HUES64 (cell line): ENCODE measurements at regions not wholly inside any gene's neighbourhood (a gene's known extent, or its start where the extent isn't known, plus 50 kb on each side); places are given as distances from the start of the nearest gene placed in this dataset.

Experiments
- H3K27ac ChIP-seq: 2 replicates; pipeline ENCODE4 v1.7.0; 2013; ENCODE audit warnings: low read depth, low read length, inconsistent platforms
- H3K27me3 ChIP-seq: 2 replicates; pipeline ENCODE4 v1.6.1; 2013; ENCODE audit warnings: mild to moderate bottlenecking, low read length; ENCODE audit not compliant: insufficient read depth
- H3K36me3 ChIP-seq: 2 replicates; pipeline ENCODE4 v1.6.1; 2013; ENCODE audit warnings: mild to moderate bottlenecking, low read length; ENCODE audit not compliant: insufficient read depth
- H3K4me1 ChIP-seq: 2 replicates; pipeline ENCODE4 v1.6.1; 2013; ENCODE audit warnings: mild to moderate bottlenecking, low read length, moderate library complexity; ENCODE audit not compliant: insufficient read depth
- H3K4me3 ChIP-seq: 2 replicates; pipeline ENCODE4 v1.5.1; 2013; ENCODE audit warnings: mild to moderate bottlenecking, low read length, moderate library complexity
- H3K9ac ChIP-seq: 2 replicates; pipeline ENCODE4 v1.6.1; 2013; ENCODE audit warnings: mild to moderate bottlenecking, low read depth, low read length
- H3K9me3 ChIP-seq: 2 replicates; pipeline ENCODE4 v1.6.1; 2013; ENCODE audit warnings: low read depth, low read length; ENCODE audit not compliant: insufficient read depth
- WGBS: fragments of 150-250, 120-280 bp; methylation state at CpG from one replicate; pipeline ENCODE4 v1.1.7; 2013; ENCODE audit warnings: missing lambda C conversion rate; 5-methylcytosine and 5-hydroxymethylcytosine counted together

DNA sequence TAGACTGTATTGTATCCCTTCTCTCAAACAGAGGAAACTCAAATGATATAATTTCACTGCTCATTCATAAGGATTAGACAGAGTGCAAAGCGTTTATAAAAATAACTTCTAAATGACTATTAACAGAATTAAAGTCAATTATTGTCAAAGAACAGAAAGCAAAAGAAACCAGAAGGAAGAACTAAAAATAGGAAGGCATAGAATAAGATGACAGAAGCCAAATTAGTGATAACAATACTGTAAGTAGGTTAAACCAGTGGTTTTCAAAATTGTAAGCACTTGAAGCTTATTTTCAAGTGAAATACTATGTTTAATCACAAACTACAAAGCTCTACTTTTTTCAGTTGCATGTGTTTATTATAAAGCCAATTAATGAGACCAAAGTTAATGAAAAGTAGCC is 305.2 kb downstream of the PPP1R2C start:
- WGBS: no CpG with 5 or more reads among the region's 1 CpG
- Histone ChIP-seq H3K4me1 (no peaks in the 10 kb centered on the region), H3K9ac (no peak overlapping the region), H3K27ac (no peak overlapping the region), H3K4me3 (no peak overlapping the region), H3K9me3 (0 out of 2 replicates have a peak, but pooled peaks cover 3% of the 10 kb centered on the region), H3K27me3 (no peaks in the 10 kb centered on the region), H3K36me3 (no peaks in the 10 kb centered on the region)

DNA sequence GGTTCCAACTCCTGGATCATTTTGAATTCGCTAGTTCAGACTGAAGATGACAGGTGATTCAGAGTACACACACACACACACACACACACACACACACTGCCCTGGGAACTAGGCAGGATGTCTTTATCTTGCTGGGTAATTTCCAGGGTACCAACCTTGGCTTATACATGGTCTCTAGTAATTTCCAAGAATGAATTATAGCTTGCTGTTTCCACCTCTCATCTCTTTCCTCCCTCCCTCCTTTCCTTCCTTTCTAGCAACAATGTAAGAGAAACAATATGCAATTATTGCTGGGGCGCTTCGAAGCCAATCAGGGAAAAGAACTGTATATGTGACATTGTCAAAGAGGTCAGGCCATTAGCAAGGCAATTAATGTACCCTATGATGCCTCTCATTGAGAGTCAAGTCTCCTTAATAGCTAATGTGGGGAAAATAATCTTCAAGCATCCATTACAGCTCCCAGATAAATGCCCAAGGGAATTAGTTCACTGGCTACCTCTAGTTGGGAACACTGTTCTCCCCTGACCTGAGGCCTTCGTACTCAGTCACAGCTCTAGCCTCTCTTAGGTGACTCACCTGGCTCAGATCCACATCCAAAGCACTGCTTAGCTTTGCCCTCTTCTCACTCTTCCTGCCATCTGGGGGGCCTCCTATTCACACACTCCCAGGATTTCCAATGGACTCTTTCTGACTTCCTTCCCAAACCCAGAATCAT is 311.5 kb downstream of the PPP1R2C start:
- no peaks in the 10 kb centered on the region for H3K9me3 ChIP-seq
- H3K4me3 ChIP-seq: no peak overlapping the region
- WGBS: 97% methylated on average over 4 of the region's 4 CpGs
- H3K9ac ChIP-seq: no peak overlapping the region
- H3K27me3 ChIP-seq: no peaks in the 10 kb centered on the region
- no peak overlapping the region for H3K27ac ChIP-seq
- no peaks in the 10 kb centered on the region for H3K4me1 ChIP-seq
- no peaks in the 10 kb centered on the region for H3K36me3 ChIP-seq

- H3K9me3 ChIP-seq: no peaks in the 10 kb centered on the region
- no peaks in the 10 kb centered on the region for H3K27me3 ChIP-seq
- no peaks in the 10 kb centered on the region for H3K36me3 ChIP-seq
- no peaks in the 10 kb centered on the region for H3K4me1 ChIP-seq
- WGBS: 100% methylated on average over 1 of the region's 1 CpG
- H3K9ac ChIP-seq: no peak overlapping the region
- no peak overlapping the region for H3K27ac ChIP-seq
- H3K4me3 ChIP-seq: no peak overlapping the region
Observed at GRCh38 chrX:42465821-42466220, 312.1 kb downstream of the PPP1R2C start.

GRCh38 chrX:42463706-42464490 is 314.1 kb downstream of the PPP1R2C start:
- Histone ChIP-seq H3K27ac (no peak overlapping the region), H3K4me1 (no peaks in the 10 kb centered on the region), H3K9ac (no peak overlapping the region), H3K36me3 (no peaks in the 10 kb centered on the region), H3K4me3 (no peak overlapping the region), H3K27me3 (no peaks in the 10 kb centered on the region), H3K9me3 (no peaks in the 10 kb centered on the region)
- WGBS: no CpG with 5 or more reads among the region's 4 CpGs

DNA sequence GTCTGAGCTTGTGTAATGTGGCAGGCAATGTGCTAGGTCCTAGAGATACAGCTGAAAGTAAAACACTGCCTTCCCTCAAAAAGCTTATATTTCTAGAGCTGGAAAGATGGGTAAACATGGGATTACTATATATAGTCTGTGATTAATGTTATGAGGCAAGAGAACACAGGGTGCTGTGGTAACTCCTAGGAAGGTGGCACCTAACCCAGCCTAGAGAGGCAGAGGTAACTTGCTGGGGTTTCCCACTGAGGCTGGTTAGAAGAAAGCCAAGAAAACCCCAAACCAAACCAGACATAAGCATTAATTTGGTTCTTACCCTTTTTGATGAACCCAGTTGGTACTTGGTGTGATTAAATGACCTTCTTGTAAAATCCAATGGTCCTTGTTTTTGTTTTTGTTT is 315.0 kb downstream of the PPP1R2C start:
- Histone ChIP-seq H3K27me3 (no peaks in the 10 kb centered on the region), H3K9me3 (no peaks in the 10 kb centered on the region), H3K36me3 (no peaks in the 10 kb centered on the region), H3K9ac (no peak overlapping the region), H3K27ac (no peak overlapping the region), H3K4me1 (no peaks in the 10 kb centered on the region), H3K4me3 (no peak overlapping the region)

GRCh38 chrX:42460706-42461105 is 317.3 kb downstream of the PPP1R2C start:
- no peaks in the 10 kb centered on the region for H3K9me3 ChIP-seq
- no peak overlapping the region for H3K9ac ChIP-seq
- H3K36me3 ChIP-seq: no peaks in the 10 kb centered on the region
- no peaks in the 10 kb centered on the region for H3K4me1 ChIP-seq
- H3K27ac ChIP-seq: no peak overlapping the region
- no peaks in the 10 kb centered on the region for H3K27me3 ChIP-seq
- no peak overlapping the region for H3K4me3 ChIP-seq
- WGBS: 95% methylated on average over 4 of the region's 4 CpGs

DNA sequence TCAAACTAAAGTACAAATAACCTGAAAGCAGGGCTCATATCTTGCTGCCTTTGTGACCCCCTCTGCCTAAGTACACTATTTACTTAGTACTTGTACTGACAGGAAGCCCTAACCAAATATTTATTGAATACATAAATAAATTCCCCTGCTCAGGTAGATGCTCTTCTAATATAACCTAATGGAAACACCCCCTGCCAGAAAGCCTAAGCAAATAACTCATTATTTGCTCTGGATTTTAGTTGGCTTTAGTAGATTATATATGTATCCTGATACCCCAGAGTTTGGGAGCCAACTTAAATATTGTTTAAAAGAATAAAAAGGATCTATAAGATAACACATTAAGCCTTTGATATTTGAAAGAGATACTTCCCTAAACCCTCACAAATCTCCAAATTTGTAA is 318.2 kb downstream of the PPP1R2C start:
- Histone ChIP-seq H3K36me3 (no peaks in the 10 kb centered on the region), H3K4me1 (no peaks in the 10 kb centered on the region), H3K27me3 (no peaks in the 10 kb centered on the region), H3K9me3 (no peaks in the 10 kb centered on the region), H3K27ac (no peak overlapping the region), H3K9ac (no peak overlapping the region), H3K4me3 (no peak overlapping the region)

DNA sequence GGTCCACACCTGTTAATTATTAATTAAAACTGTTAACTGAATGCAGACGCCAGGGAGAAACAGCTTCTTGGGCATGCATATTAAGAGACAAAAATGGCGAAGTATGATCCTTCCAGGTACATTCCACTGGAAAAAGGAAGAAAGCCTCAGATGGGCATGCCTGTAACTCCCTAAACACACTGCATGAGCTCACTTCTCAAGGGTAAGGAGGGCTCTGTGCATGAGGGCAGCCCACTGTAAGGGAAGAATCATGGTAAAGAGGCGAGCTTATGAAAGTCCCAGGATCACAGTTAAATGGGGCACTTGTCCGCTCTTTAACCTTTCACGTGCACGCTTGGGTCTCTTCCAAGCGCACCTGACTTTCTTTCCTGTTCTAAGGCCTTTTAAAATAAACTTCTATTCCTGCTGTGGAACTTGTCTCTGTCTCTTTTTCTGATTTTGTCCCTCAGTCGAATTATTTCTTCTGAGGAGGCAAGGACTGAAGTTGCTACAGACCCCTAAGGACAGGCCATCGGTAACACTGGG is 321.7 kb downstream of the PPP1R2C start:
- no peak overlapping the region for H3K27ac ChIP-seq
- H3K36me3 ChIP-seq: no peaks in the 10 kb centered on the region
- H3K27me3 ChIP-seq: no peaks in the 10 kb centered on the region
- no peaks in the 10 kb centered on the region for H3K9me3 ChIP-seq
- H3K4me1 ChIP-seq: no peaks in the 10 kb centered on the region
- H3K4me3 ChIP-seq: no peak overlapping the region
- no peak overlapping the region for H3K9ac ChIP-seq
- WGBS: 96% methylated on average over 8 of the region's 9 CpGs

- H3K9ac ChIP-seq: no peak overlapping the region
- H3K9me3 ChIP-seq: no peaks in the 10 kb centered on the region
- H3K27ac ChIP-seq: no peak overlapping the region
- no peaks in the 10 kb centered on the region for H3K4me1 ChIP-seq
- no peak overlapping the region for H3K4me3 ChIP-seq
- H3K36me3 ChIP-seq: no peaks in the 10 kb centered on the region
- H3K27me3 ChIP-seq: no peaks in the 10 kb centered on the region
Observed at GRCh38 chrX:42450228-42450627, 327.7 kb downstream of the PPP1R2C start.

DNA sequence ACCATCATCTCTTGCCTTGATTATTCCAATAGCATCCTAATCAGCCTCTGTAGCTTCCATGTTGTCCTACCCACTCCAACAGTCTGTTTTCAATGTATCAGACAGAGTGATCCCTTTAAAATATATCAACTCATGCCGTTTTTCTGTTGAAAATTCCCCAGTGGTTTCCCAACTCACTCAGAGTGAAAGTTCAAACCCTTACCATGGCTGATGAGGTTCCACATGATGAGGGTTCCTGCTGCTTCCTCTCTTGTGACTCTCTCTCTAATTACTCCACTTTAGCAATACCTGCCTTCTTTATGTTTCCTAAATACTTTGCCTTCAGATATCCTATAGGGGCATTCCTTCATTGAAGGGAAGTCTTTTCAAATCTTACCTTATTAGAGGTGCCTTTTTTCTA is 334.7 kb downstream of the PPP1R2C start:
- no peak overlapping the region for H3K9ac ChIP-seq
- H3K4me3 ChIP-seq: no peak overlapping the region
- H3K27ac ChIP-seq: no peak overlapping the region
- H3K27me3 ChIP-seq: no peaks in the 10 kb centered on the region
- no peaks in the 10 kb centered on the region for H3K9me3 ChIP-seq
- no peaks in the 10 kb centered on the region for H3K4me1 ChIP-seq
- 94% methylated on average over 1 of the region's 1 CpG for WGBS
- H3K36me3 ChIP-seq: no peaks in the 10 kb centered on the region

DNA sequence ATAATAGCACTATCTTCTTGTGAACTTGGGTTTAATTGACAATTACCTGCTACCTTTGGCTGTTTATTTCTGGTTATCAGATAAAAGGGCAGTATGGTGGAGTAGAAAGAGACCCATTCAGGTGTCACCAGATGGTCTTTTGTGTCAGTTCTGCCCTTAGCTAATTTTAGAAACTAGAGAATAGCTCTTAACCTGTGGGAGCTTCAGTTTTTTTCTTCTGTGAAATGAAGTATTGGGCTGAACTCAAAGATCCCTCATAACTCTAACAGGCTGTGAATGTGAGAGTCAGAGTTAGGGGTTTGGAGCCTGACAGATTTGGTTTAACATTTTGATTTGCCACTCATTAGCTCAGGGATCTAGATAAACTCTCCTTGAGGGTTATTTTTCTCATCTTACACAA is 335.2 kb downstream of the PPP1R2C start:
- no peaks in the 10 kb centered on the region for H3K36me3 ChIP-seq
- no peak overlapping the region for H3K27ac ChIP-seq
- H3K4me3 ChIP-seq: no peak overlapping the region
- H3K9me3 ChIP-seq: no peaks in the 10 kb centered on the region
- H3K9ac ChIP-seq: no peak overlapping the region
- H3K4me1 ChIP-seq: no peaks in the 10 kb centered on the region
- no peaks in the 10 kb centered on the region for H3K27me3 ChIP-seq
